Islet precursor cell (in vitro differentiated cells): ENCODE measurements at regions not wholly inside any gene's neighbourhood (a gene's known extent, or its start where the extent isn't known, plus 50 kb on each side); places are given as distances from the start of the nearest gene placed in this dataset.

ENCODE experiments used
- DNase-seq: peaks from one replicate; pipeline ENCODE4 v3.0.0-alpha.2; 2018

DNA sequence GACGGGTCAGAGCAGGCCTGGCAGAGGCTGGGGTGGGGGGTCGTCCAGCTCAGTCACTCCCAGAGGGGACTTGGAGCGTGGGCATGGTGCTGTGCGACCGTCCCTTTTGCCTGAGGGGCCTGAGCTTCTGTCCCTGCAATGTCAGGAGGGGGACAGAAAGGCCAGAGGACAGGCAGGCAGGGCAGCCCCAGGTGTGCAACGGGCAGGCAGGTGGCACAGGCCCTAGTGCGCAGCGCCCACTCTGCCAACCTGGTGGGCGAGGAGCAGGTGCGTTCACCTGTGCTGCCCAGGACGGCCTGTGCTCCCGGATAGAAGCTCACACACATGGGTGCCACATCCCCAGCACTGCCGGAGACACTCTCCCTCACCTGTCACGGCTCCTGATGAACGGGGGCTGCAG, 78.7 kb upstream of the SLCO4A1 start:
- DNase-seq, result no peak

DNA sequence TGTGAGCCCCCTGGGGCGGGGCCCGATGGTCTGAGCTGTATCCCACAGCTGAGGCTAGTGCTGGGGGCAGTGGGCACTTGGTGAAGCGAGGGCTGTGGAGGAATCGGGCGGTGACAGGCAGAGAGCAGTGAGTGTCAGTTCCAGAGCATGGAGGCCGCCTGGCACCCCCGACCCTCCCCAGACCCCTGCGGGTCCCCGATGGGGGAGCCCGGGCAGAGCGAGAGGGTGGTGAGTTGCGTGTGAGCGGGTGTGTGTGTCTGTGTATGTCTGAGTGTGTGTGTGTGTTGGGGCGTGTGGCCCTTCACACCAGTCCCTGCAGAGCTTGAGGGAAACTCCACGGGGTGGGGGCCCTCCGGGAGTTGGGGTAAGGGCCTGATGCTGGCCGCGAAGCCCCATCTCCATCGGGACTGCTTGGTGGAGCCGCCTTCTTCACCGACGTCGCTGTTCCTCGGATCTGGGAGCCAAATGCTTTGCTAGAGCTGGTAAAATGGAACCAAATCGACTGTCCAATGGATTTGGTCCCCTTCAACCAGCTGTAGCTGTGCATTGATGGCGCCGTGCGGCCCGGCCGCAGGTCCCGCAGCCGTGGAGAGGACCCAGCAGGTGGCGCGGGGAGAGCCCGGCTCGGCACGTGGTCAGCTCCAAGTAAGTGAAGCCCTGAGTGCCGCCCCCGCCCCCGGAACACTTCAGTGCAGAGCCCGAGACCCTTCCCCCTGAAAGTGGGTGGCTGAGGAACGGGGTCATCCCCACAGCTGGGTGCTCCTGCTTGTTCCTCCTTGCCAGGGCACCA, 77.7 kb upstream of the SLCO4A1 start:
- DNase-seq, result no peak

GRCh38 chr20:62566266-62566665, 76.0 kb upstream of the SLCO4A1 start:
- no peak for DNase-seq

GRCh38 chr20:62566771-62567170, 75.5 kb upstream of the SLCO4A1 start:
- no peak for DNase-seq

- DNase-seq, result no peak
Observed at GRCh38 chr20:62567246-62568044, 74.9 kb upstream of the SLCO4A1 start.

GRCh38 chr20:62568045-62568389, 74.3 kb upstream of the SLCO4A1 start:
- DNase-seq, result no peak

DNA sequence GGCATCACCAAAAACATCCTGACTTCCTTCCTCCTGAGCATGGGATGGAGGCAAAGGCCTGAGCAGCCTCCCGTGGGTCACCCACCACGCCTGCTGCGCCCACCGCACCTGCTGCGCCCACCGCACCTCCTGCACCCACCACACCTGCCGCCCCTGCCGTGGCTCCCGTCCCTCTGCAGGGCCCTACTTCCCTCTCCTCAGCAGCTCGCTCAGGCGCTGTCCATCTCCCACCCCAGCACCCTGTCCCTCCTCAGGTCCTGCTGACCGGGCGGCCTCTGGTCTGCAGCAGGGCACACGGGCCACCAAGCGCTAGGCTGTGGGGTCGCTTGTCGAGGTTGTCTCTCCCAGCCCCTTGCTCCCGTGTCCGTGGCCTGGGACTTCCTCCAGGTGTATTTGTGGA, 72.7 kb upstream of the SLCO4A1 start:
- DNase-seq, result no peak

DNA sequence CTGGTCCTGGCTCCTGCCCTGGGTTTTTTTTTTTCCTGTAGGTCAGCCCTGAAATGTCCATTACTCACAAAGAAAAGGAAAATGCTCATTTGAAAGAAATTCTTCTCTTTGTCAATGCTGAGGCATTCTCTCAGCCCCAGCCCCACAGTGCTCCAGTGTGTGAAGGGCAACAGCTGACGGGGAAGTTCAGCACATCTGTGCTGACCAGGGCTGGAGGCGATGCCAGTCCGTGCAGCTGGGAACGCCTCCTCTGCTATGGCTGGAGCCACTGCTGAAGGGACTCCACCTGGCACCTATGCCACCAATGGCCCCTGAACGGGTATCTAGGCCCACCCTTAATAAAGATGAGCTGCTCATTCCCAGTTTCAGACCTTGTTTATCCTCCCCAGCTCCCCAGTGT, 71.9 kb upstream of the SLCO4A1 start:
- DNase-seq, result no peak

DNA sequence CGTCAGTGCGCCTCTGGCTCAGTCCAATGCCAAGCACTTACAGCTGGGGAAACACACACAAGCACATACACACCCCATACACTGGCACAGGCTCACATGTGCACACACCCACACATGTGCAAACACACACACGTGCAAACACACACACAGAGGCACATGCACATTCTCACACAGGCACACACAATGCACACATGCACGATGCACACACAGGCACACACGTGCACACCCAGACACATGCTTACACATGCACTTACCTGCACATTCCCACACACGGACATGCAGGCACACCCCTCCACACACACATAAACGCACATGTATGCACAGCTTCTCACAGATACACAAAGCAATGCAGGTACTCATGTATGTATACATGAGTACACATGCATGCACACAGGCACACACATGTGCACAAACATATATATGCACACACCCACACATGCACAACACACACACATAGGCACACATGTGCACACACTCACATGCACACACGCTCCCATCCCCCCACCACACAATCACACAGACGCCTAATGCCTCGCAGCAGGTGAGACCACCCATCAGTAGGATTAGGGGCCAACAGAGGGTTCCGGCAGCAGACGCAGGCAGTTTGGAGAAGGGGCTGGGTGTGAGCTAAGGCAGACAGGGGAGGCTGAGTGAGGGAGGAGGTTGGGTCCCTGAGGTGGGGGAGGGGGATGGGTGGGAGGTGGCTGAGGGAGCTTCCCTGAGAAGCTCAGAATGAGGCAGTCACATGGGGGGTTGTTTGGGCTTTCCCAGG, 71.2 kb upstream of the SLCO4A1 start:
- DNase-seq, result no peak

DNA sequence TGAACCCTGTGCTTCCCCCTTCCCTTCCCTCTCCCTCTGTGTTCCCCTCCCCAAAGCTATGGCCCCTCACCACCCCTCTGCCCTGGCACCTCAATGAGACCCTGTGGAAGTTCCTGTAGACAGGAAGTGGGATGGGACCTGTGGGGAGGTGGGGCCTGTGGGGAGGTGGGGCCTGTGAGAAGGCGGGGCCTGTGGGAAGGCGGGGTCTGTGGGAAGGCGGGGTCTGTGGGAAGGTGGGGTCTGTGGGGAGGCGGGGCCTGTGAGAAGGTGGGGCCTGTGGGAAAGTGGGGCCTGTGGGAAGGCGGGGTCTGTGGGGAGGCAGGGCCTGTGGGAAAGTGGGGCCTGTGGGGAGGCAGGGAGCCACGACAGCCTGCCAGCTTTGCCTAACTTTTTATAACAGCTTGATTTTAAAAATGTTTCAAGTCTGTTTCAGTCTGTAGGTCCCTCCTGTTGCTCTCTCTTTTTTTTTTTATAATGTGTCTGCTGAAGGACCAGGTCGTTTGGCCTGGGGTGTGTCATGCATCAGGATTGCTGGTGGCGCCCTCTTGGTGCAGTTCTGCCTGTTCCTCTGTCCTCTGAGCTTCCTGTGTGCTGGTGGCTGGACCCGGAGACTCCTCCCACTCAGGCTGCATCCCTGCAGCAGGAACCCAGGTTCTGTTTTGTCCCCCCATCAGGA, 70.5 kb upstream of the SLCO4A1 start:
- DNase-seq, result no peak

GRCh38 chr20:62572980-62573379, 69.3 kb upstream of the SLCO4A1 start:
- DNase-seq, result no peak

DNA sequence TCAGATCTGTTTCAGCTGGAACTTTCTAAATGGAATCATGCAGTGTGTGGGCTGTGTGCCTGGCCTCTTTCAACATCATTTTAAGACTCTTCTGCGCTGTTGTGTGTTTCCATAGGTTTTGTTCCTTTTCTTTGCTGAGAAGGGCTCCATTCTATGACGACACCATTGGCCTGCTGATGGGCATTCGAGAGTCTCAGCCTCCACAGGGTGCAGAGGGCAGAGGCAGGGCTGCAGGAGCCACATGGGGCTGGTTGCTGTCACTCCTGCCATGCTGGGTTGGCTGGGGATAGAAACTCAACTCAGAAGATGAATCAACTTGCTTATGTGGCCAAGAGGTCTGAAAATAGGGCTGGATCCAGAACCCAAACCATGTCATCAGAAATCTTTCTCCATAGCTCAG, 68.5 kb upstream of the SLCO4A1 start:
- no peak for DNase-seq

- DNase-seq, result no peak
Observed at GRCh38 chr20:62574230-62574993, 67.9 kb upstream of the SLCO4A1 start.

GRCh38 chr20:62575976-62576722, 66.2 kb upstream of the SLCO4A1 start:
- no peak for DNase-seq

DNA sequence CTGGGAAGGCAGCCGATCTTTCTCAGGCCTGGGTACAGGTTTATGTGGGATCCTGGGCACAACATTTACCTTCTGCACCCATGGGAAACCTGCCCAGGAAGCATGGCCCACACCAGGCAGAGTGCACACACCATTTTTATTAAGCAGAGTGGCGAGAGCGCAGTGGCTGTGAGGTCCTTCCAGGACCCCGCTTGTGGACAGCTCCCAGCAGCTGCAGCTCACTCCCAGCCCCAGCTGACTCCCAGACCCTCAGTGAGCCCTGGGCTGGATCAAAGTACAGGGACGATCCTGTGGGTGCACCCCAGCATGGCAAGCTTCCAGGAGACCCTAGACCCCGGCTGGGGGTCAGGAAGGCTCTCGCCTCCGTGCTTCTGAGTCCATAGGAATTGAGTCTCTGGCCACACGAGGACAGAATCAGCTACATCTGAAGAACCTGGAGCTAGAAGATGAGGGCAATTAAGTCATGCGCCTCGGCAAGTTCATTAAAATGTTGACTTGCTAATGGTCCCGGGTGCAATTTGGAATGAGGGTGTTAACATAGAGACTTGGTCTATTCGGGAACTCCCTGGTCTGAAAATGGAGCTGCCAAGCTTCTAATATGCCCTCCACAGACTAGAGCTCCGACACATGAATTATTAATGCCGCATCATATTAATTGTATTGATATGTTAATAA, 65.4 kb upstream of the SLCO4A1 start:
- DNase-seq, result peak; percentile 81

DNA sequence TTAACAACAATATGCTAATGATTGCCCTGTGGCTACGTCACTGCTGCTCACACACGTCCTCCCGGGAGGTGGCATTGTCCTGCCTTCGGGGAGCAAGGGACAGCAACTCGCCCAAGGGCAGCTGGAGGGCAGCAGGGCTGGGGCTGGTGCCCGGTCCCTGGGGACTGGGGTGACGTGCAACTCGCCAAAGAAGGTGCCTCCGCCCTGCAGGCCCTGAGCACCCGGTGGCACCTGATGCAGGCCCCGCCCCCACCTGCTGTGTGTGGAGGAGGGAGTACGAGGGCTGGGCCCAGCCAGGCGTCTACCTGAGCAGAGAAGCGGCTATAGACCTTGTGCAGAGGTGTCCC, 64.8 kb upstream of the SLCO4A1 start:
- DNase-seq, result no peak

DNA sequence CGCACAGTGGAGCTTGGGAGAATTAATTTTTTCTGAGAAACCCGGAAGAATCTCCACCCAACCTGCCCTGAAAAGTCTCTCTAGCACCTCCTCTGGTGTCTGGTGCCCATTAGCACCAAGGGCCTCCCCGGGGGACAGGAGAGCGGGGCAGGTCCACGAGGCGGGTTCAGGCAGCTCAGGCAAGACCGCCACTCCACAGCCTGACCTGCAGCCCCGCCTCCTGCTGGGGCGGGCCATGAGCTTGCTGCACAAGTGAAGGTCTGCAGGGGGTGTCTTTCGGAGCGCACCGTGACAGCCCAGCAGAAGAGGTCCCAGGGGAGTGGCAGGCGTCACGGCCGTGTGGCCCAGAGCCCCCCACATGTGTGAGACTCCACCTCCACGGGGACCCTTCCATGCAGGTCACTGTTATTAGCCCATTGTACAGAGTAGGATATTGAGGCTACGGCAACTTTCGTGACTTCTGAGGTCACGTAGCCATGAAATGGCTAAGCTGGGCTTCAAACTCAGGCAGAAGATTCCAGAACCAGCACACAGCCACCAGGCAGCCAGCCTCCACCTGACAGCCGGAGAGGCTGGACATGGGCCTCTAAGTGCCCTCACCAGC, 63.9 kb upstream of the SLCO4A1 start:
- DNase-seq, result no peak

DNA sequence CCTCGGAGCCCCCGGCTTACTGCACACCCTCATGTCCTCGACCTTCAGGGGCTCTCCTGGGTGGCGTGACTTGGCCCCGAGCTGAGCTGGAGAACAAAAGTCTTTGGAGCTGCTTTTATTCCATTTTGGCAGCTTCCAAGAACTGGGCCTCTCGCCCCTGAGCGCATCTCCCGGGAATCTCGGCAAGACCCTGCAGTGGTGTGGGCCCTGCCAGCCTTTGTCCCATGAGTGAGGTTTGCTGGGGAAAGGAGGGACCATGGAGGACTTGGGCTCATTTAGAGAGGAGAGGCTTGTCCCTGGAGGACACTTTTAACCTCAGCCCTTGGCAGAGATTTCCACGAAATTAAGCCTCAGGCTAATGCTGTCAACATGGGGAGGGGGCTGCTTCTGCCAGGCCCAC, 62.3 kb upstream of the SLCO4A1 start:
- no peak for DNase-seq

DNA sequence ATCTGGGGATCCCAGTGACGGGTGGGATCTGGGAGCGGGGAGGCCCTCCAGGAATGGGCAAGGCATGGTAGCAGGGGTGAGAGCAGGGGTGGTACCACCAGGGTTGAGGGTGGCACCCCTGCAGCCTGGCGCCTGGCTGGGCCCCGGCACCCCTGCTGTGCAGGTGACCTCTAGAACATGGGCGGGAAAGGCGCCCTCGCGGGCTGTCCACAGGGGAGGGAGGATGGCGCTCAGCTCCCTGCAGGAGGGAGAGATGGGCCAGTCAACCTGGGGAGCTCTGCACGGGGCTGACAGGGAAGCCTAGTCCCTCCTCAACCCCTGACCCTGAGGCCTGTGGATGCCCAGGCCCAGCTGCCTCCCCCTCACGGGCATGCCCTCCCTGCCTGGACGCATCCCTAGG, 61.6 kb upstream of the SLCO4A1 start:
- no peak for DNase-seq

GRCh38 chr20:62581308-62581707, 61.0 kb upstream of the SLCO4A1 start:
- no peak for DNase-seq

DNA sequence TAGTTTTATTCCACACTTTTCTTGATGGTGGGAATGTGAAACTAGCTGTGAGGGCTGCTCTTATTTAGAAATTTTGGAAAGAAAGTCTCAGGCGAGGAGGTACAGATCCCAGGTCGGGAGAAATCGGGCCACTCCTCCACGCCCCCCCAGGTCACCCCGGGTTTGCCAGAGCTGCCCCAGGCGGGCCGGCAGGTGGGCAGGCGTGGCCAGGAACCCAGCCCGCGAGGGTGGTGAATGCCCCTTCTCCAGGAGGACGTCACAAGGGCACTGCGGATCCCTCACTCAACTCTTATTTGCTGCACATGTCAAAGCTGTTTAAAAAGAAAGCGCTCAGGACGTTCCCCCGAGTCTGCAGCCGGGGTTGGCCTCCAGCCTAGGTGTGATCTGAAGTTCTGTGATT, 60.5 kb upstream of the SLCO4A1 start:
- DNase-seq, result no peak
